CD8-positive, alpha-beta memory T cell (primary cell): ENCODE measurements at regions not wholly inside any gene's neighbourhood (a gene's known extent, or its start where the extent isn't known, plus 50 kb on each side); places are given as distances from the start of the nearest gene placed in this dataset.

Source experiments
- CTCF ChIA-PET: fragments of 350-600 bp; sonication (Branson Sonifier 250); formaldehyde crosslinking; loops from one replicate; lab custom pipeline; 2021; ENCODE audit warnings: antibody characterized with exemption; lab: Charles Lee
- POLR2A ChIA-PET: fragments of 350-600 bp; sonication (Branson Sonifier 250); formaldehyde crosslinking; loops from one replicate; lab custom pipeline; 2021; ENCODE audit warnings: antibody characterized with exemption; lab: Charles Lee
- DNase-seq, 5 donors: peaks; one replicate each; pipeline versions ENCODE4 v3.0.0 to v3.0.0-alpha.2; 2020 to 2022; ENCODE audit warnings: mixed read lengths in 1 of 5
- H3K27ac ChIP-seq: one replicate; pipeline ENCODE4 v1.7.0; 2013; ENCODE audit warnings: low read depth, mild to moderate bottlenecking, low read length, moderate library complexity
- H3K27me3 ChIP-seq: 2 replicates; pipeline ENCODE4 v1.7.0; 2013; ENCODE audit warnings: low read length, mild to moderate bottlenecking; ENCODE audit not compliant: insufficient read depth, poor library complexity, severe bottlenecking
- H3K36me3 ChIP-seq: 2 replicates; pipeline ENCODE4 v1.7.0; 2013; ENCODE audit warnings: mild to moderate bottlenecking, low read length, moderate library complexity; ENCODE audit not compliant: insufficient read depth
- H3K4me1 ChIP-seq: 2 replicates; pipeline ENCODE4 v1.7.0; 2013; ENCODE audit warnings: mild to moderate bottlenecking, low read length, moderate library complexity; ENCODE audit not compliant: insufficient read depth
- H3K4me3 ChIP-seq: 2 replicates; pipeline ENCODE4 v1.7.0; 2013; ENCODE audit warnings: mild to moderate bottlenecking, low read length
- H3K9me3 ChIP-seq: 2 replicates; pipeline ENCODE4 v1.7.0; 2013; ENCODE audit warnings: mild to moderate bottlenecking, low read length
- H3K27ac Mint-ChIP-seq, 8 donors: one replicate each; pipeline ENCODE4 v1.8.0; 2020 to 2021; ENCODE audit warnings: mixed read lengths in 8 of 8, mild to moderate bottlenecking in 6 of 8, inconsistent platforms in 3 of 8, moderate library complexity in 3 of 8
- H3K27me3 Mint-ChIP-seq, 2 donors: one replicate each; pipeline ENCODE4 v1.8.0; 2020 to 2021; ENCODE audit warnings: mixed read lengths in 2 of 2, mild to moderate bottlenecking in 1 of 2, moderate library complexity in 1 of 2
- H3K36me3 Mint-ChIP-seq, 3 donors: one replicate each; pipeline ENCODE4 v1.8.0; 2020 to 2021; ENCODE audit warnings: mixed read lengths in 3 of 3, inconsistent platforms in 1 of 3, mild to moderate bottlenecking in 1 of 3
- H3K4me1 Mint-ChIP-seq, 3 donors: one replicate each; pipeline ENCODE4 v1.8.0; 2020 to 2021; ENCODE audit warnings: mixed read lengths in 3 of 3, inconsistent platforms in 1 of 3, mild to moderate bottlenecking in 1 of 3
- H3K4me3 Mint-ChIP-seq, 7 donors: one replicate each; pipeline ENCODE4 v1.8.0; 2020 to 2021; ENCODE audit warnings: mixed read lengths in 7 of 7, mild to moderate bottlenecking in 6 of 7, moderate library complexity in 4 of 7, inconsistent platforms in 2 of 7
- H3K9me3 Mint-ChIP-seq, 5 donors: one replicate each; pipeline ENCODE4 v1.8.0; 2020 to 2022; ENCODE audit warnings: mixed read lengths in 5 of 5, mild to moderate bottlenecking in 3 of 5, moderate library complexity in 2 of 5, inconsistent platforms in 1 of 5

- peaks cover 9 to 33% (median 15%) of the 10 kb centered on the region in 3 donors for H3K4me1 Mint-ChIP-seq
- no peak overlapping the region for H3K27ac ChIP-seq
- no peaks in the 10 kb centered on the region for H3K9me3 Mint-ChIP-seq
- H3K4me1 ChIP-seq: peaks cover 6% of the 10 kb centered on the region
- no peak for DNase-seq
- ChIA-PET CTCF (no interaction called here), POLR2A (no interaction called here)
- no peaks in the 10 kb centered on the region for H3K36me3 Mint-ChIP-seq
- H3K4me3 Mint-ChIP-seq: no peak overlapping the region
- H3K4me3 ChIP-seq: no peak overlapping the region
- H3K27me3 Mint-ChIP-seq: peaks cover 2 to 5% of the 10 kb centered on the region in 2 donors
- H3K9me3 ChIP-seq: no peaks in the 10 kb centered on the region
- no peaks in the 10 kb centered on the region for H3K36me3 ChIP-seq
- no peaks in the 10 kb centered on the region for H3K27me3 ChIP-seq
- no peak overlapping the region for H3K27ac Mint-ChIP-seq
These were observed 155.9 kb downstream of the DLEU7 start for GRCh38 chr13:50687545-50687944.

- H3K27ac ChIP-seq: no peak overlapping the region
- Mint-ChIP-seq H3K4me3 (no peak overlapping the region), H3K27ac (no peak overlapping the region), H3K36me3 (no peaks in the 10 kb centered on the region), H3K27me3 (peaks cover 0 to 2% of the 10 kb centered on the region in 2 donors), H3K9me3 (no peaks in the 10 kb centered on the region), H3K4me1 (peaks cover 9 to 21% (median 15%) of the 10 kb centered on the region in 3 donors)
- H3K4me1 ChIP-seq: peaks cover 6% of the 10 kb centered on the region
- POLR2A ChIA-PET: no interaction called here
- H3K36me3 ChIP-seq: no peaks in the 10 kb centered on the region
- CTCF ChIA-PET: no interaction called here
- no peak overlapping the region for H3K4me3 ChIP-seq
- no peak for DNase-seq
- H3K27me3 ChIP-seq: no peaks in the 10 kb centered on the region
- H3K9me3 ChIP-seq: no peaks in the 10 kb centered on the region
These were observed 153.5 kb downstream of the DLEU7 start for GRCh38 chr13:50690006-50690405.

- ChIA-PET CTCF (interaction anchor here (0.7 to 0.8 kb wide), 2 partner anchors 9 to 14 kb away, joined by 3 read pairs; no protein-coding TSS in a partner anchor), POLR2A (interaction anchor here (0.7 kb wide), 1 partner anchor 712 kb away, joined by 3 read pairs; no protein-coding TSS in a partner anchor)
- Histone ChIP-seq H3K36me3 (no peaks in the 10 kb centered on the region), H3K27me3 (no peaks in the 10 kb centered on the region), H3K4me3 (no peak overlapping the region), H3K27ac (no peak overlapping the region), H3K4me1 (peaks cover 6% of the 10 kb centered on the region), H3K9me3 (no peaks in the 10 kb centered on the region)
- Mint-ChIP-seq H3K36me3 (no peaks in the 10 kb centered on the region), H3K9me3 (no peaks in the 10 kb centered on the region), H3K27ac (no peak overlapping the region), H3K27me3 (peaks cover 0 to 4% of the 10 kb centered on the region in 2 donors), H3K4me1 (peaks cover 7 to 9% (median 9%) of the 10 kb centered on the region in 3 donors), H3K4me3 (no peak overlapping the region)
- DNase-seq: no peak
These were observed 152.3 kb downstream of the DLEU7 start for GRCh38 chr13:50691176-50691680.

GRCh38 chr13:50691681-50692263, 151.7 kb downstream of the DLEU7 start:
- H3K27me3 ChIP-seq: no peaks in the 10 kb centered on the region
- H3K36me3 Mint-ChIP-seq: no peaks in the 10 kb centered on the region
- H3K9me3 ChIP-seq: no peaks in the 10 kb centered on the region
- ChIA-PET CTCF (interaction anchor here (0.7 to 0.8 kb wide), 2 partner anchors 9 to 14 kb away, joined by 3 read pairs; no protein-coding TSS in a partner anchor), POLR2A (no interaction called here)
- H3K4me3 ChIP-seq: no peak overlapping the region
- H3K27ac ChIP-seq: no peak overlapping the region
- H3K27ac Mint-ChIP-seq: peak overlapping the region in 1 of 8 donors; percentile 25
- H3K4me1 ChIP-seq: peaks cover 3% of the 10 kb centered on the region
- no peaks in the 10 kb centered on the region for H3K9me3 Mint-ChIP-seq
- H3K36me3 ChIP-seq: no peaks in the 10 kb centered on the region
- peaks cover 0 to 4% of the 10 kb centered on the region in 2 donors for H3K27me3 Mint-ChIP-seq
- H3K4me3 Mint-ChIP-seq: no peak overlapping the region
- DNase-seq: no peak
- peaks cover 3 to 4% (median 4%) of the 10 kb centered on the region in 3 donors for H3K4me1 Mint-ChIP-seq

GRCh38 chr13:50692396-50692915, 151.0 kb downstream of the DLEU7 start:
- ChIA-PET CTCF (no interaction called here), POLR2A (no interaction called here)
- no peak overlapping the region for H3K4me3 ChIP-seq
- no peaks in the 10 kb centered on the region for H3K4me1 ChIP-seq
- Mint-ChIP-seq H3K27ac (peak overlapping the region in 1 of 8 donors; percentile 25), H3K36me3 (no peaks in the 10 kb centered on the region), H3K4me3 (no peak overlapping the region), H3K4me1 (no peaks in the 10 kb centered on the region), H3K9me3 (no peaks in the 10 kb centered on the region), H3K27me3 (peaks cover 0 to 4% of the 10 kb centered on the region in 2 donors)
- H3K27ac ChIP-seq: no peak overlapping the region
- H3K36me3 ChIP-seq: no peaks in the 10 kb centered on the region
- no peaks in the 10 kb centered on the region for H3K9me3 ChIP-seq
- H3K27me3 ChIP-seq: no peaks in the 10 kb centered on the region
- no peak for DNase-seq

- no peaks in the 10 kb centered on the region for H3K9me3 Mint-ChIP-seq
- no peaks in the 10 kb centered on the region for H3K4me1 Mint-ChIP-seq
These were observed 149.8 kb downstream of the DLEU7 start for GRCh38 chr13:50693727-50694126.

GRCh38 chr13:50697746-50698539, 145.5 kb downstream of the DLEU7 start:
- Histone ChIP-seq H3K27ac (no peak overlapping the region), H3K27me3 (no peaks in the 10 kb centered on the region), H3K36me3 (no peaks in the 10 kb centered on the region), H3K4me1 (no peaks in the 10 kb centered on the region), H3K9me3 (no peaks in the 10 kb centered on the region), H3K4me3 (no peak overlapping the region)
- Mint-ChIP-seq H3K27ac (no peak overlapping the region), H3K9me3 (no peaks in the 10 kb centered on the region), H3K27me3 (peaks cover 0 to 2% of the 10 kb centered on the region in 2 donors), H3K4me1 (no peaks in the 10 kb centered on the region), H3K4me3 (no peak overlapping the region), H3K36me3 (no peaks in the 10 kb centered on the region)
- ChIA-PET POLR2A (no interaction called here), CTCF (no interaction called here)
- DNase-seq: no peak

More at GRCh38 chr13:50693727-50694126, 149.8 kb downstream of the DLEU7 start:
- no peak for DNase-seq
- H3K27me3 Mint-ChIP-seq: peaks cover 0 to 2% of the 10 kb centered on the region in 2 donors
- H3K4me3 ChIP-seq: no peak overlapping the region
- H3K4me3 Mint-ChIP-seq: no peak overlapping the region
- H3K27me3 ChIP-seq: no peaks in the 10 kb centered on the region
- ChIA-PET CTCF (interaction anchor here (1.0 kb wide), 1 partner anchor 14 kb away, joined by 3 read pairs; no protein-coding TSS in a partner anchor), POLR2A (no interaction called here)
- no peaks in the 10 kb centered on the region for H3K36me3 Mint-ChIP-seq
- no peak overlapping the region for H3K27ac Mint-ChIP-seq
- H3K4me1 ChIP-seq: no peaks in the 10 kb centered on the region
- H3K36me3 ChIP-seq: no peaks in the 10 kb centered on the region
- no peak overlapping the region for H3K27ac ChIP-seq
- H3K9me3 ChIP-seq: no peaks in the 10 kb centered on the region
